HG03097 (cell line): ENCODE measurements at regions not wholly inside any gene's neighbourhood (a gene's known extent, or its start where the extent isn't known, plus 50 kb on each side); places are given as distances from the start of the nearest gene placed in this dataset.
"Not testable (repeated sequence)": the region's sequence is repeated elsewhere in the genome, so short reads cannot be mapped to it uniquely, and the experiment has no call there.

Experiments
- ATAC-seq: cut with Tn5 transposase; IDR thresholded peaks from one replicate; pipeline ENCODE4 v1.9.1; 2021; ENCODE audit not compliant: unreplicated experiment, low FRiP score

DNA sequence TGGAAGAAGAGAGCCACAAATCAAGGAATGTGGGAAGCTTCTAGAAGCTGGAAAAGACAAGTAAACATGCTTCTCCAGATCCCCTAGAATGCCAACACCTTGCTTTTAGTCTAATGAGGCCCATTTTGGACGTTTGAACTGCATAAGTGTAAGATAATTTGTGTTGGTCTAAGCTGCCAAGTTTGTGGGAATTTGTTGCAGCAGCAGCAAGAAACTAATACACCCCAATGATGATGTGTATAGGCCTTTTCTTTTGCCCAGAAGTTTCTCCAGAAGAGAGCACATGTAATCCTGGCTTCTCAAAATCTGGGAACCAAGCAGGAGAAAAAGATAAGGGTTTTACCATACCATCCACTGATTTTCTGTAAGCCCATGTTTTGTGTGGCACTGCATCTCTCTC, 96.1 kb upstream of the DPT start:
- no peak for ATAC-seq

DNA sequence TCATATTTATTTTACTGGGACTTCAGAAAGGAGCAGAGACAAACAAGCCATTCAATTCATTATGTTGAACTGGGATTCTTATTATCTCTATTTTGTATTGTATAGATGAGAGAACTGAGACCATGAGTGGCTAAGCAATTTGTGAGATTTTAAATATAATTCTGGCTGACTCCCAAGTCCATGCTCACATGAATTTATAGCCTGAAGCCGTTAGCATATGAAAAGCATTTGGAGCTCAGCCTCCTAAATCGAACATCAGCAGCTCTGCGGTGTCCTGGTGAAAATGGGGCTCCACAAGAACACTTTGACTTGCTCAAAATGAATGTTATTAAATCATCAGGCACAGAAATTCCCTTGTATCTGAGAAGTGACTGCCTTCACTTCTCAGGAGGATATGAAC, 96.8 kb upstream of the DPT start:
- ATAC-seq, result no peak

DNA sequence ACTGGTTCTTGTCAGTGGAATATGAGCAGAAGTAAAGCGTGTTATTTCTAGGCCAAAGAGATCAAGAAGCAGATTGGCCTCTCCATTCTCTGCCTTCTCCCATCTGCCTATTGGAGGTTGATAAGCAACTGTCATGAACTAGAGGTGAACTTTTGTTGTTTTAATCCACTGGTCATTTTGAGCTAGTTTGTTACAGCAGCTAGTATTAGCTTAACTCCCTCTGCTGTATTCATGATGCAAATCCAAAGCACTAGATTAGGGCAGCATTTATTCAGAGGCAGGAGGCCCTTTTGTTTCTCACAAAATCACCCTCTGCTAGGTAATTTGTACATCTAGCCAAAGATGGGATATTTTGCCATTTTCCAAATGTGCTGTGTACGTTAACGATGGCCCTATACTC, 97.3 kb upstream of the DPT start:
- ATAC-seq, result no peak

DNA sequence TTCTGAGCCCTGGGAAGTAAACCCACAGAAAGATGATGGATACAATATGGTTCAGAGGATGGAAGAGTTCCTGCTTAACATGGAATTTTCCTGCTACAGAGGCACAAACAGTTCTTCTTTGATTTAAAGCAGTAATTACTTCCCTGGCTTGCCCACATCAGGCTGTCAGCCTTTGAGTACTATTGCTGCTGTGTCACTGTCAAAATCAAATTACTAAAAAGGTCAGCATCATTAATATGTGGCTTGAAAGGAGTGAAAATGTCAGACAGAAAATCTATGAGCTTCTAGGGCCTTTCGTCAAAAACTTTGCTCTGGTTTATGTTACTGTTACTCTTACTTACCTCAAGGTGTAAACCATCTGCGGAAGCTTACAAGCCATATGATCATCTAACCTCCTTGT, 98.6 kb upstream of the DPT start:
- ATAC-seq, result no peak

DNA sequence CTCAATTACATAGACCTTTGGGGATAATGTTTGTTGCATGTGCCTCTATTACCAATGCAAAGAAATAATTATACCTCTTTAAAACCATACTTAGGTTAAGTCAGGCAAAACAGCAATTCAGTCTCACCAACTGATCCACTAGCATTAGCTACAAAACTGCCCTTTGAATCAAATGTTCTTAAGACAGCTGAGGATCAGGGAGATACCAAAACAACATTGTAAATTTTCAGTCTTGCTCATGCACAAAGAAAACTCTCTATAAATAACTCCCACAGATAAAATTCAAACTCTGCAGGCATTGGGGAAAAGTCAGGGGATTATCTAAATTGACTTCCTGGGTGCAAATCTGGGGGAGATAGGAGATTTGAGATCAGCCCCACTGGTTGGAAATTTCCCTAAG, 100.9 kb upstream of the DPT start:
- ATAC-seq, result no peak

DNA sequence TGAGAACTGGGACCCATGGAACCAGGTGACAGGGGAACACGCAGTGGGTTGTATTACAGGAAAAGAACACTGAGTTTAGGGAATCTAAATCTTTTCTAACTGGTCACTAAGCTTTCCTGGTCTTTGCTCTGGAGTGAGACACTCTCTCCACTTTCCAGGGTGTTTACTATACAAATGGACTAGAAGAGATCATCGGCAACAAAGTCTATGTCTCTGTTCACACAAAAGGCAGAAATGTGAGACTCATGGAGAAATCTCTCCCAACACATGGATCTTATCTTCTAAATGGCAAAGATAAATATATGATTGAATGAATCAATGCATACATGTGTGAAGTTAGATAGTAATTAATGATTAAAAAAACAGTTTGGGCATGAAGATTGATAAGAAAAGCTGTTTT, 101.6 kb upstream of the DPT start:
- no peak for ATAC-seq

DNA sequence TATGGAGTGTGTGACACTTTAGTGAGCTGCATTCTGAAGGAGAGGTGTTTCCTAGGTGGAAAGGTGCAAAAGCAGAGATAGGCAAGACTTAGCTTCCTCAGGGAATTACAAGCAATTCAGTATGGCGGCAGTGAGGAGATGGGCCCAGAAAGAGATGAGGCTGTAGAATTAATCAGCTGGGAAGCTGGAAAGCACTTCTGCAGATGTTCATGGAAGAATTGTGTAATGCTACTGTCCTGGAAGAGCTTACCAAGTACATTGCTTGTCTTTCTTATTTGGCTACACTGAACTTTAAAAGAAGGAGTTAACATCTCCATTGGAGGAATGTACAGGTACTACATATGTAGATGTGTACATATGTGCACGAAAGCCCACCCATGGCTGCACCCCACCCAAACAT, 103.7 kb upstream of the DPT start:
- no peak for ATAC-seq

DNA sequence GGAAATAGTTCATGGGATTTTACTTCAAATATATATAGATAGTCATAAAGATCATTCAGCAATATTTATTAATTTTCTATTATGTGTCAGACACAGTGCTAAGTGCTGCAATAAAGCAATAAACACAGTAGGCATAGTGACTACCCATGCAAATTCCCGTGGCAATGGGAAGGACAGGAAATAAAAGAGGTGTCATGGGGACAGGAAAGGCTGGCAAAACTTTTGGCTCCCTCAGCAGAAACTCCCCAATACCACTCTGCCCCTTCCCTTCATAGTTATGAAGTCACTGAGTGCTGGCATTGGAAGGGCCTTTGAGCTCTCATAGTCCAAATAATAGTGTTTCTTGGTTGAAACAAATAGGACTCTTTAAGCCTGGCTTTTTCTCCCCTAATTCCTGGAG, 104.4 kb upstream of the DPT start:
- ATAC-seq, result no peak

DNA sequence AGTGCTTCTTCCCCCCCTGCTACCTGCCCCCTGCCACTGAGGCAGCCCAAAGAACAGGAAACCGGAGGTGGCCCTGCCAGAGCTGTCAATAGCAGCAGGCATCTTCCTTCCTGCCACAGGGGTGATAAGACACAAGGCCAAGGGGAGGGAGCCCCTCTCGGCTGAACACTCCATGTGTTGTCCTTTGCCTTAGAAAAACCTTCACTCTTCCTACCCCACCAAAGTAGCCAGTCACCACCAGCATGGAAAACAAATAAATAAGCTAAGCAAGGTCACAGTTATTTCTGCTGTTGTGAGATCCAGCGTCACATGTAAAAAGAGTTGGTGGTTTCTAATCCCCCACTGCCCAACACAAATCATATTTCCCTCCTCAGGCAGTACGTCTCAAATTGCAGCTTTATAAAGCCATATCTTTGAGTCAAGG, 104.8 kb upstream of the DPT start:
- ATAC-seq, result no peak

DNA sequence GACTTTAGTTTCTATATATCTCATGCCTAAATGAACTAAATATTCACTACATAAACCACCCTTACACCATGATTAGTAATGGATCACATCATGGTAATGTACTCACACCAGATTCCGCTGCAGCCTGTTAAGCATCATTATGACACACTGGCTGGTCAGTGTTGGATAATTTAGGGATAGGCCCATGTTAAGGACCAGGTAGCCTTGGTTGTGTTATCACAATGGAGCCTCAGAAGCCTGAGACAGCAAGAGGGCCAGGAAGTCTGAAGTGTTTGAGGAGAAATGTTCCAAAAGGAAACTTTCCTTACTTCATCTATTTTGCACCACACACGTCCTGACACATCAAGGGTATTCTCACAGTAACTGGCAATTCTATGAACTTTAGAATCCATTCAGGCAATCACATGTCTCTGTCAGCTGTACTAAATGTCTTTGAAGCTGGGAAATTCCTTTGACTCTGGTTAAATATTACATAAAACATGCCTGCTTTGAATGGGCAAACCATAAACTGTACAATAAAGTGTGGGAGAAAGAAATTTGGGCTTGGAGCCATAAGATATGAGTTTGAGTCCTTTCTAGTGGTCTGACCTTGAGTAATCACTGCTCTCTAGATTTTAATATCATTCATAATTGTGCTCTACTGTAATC, 105.3 kb upstream of the DPT start:
- no peak for ATAC-seq

DNA sequence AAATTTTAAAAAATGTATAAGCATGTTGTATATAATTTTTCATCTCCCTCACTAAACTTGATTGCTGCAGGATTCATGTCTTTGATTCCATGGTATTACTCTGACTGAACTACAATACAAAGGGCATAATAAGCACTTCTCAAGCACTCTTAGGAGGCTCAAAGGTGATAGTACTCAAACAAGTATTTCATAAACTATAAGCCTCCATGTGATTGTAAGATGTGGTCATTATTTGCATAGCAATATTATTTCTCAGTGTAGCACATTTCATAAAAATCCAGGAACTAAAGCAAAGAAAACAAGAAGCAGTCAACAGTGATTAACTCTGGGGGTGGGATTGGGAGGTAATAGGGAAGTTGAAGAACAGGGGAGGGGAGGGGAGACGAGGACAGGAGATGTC, 106.2 kb upstream of the DPT start:
- no peak for ATAC-seq

DNA sequence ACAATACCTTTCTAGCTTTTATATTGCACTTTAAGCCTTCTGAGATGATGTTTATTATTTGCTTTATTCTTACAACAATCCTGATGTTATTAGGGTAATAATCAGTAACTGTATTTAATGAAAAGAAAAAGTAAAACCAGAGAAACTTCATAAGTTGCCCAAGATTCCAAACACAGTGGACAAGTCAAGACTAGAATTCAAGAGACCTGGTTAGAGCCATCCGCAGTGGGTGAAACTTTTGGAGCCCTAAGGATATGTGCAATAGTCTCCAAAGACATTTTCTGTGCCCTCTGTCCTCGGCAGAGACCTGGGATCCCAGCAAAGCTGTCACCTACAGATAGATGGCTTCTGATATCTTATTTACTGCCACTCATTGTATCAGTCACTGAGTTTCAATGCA, 106.8 kb upstream of the DPT start:
- no peak for ATAC-seq

DNA sequence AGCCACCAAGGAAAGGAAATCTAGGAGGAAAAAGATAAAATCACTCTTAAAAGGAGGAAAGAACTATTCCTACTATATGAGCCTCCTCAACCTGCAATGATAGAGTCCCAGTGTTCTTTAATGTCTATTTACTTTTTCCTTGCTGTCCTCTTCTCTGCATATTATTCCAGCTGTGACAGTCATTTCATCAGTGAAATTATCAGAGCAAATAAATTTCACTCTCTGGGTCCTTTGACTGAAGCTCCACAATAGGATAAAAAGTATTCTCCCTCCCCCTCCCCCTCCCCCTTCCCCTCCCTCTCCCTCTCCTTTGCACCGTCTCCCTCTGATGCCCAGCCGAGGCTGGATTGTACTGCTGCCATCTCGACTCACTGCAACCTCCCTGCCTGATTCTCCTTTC, 107.5 kb upstream of the DPT start:
- ATAC-seq, result no peak

DNA sequence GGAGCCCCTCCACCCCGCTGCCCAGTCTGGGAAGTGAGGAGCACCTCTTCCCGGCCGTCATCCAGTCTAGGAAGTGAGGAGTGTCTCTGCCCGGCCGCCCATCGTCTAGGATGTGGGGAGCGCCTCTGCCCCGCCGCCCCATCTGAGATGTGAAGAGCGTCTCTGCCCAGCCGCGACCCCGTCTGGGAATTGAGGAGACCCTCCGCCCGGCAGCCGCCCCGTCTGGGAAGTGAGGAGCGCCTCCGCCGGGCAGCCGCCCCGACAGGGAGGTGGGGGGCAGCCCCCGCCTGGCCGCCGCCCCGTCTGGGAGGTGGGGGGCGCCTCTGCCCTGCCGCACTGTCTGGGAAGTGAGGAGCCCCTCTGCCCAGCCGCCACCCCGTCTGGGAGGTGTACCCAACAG, 108.2 kb upstream of the DPT start:
- not testable (repeated sequence) for ATAC-seq

DNA sequence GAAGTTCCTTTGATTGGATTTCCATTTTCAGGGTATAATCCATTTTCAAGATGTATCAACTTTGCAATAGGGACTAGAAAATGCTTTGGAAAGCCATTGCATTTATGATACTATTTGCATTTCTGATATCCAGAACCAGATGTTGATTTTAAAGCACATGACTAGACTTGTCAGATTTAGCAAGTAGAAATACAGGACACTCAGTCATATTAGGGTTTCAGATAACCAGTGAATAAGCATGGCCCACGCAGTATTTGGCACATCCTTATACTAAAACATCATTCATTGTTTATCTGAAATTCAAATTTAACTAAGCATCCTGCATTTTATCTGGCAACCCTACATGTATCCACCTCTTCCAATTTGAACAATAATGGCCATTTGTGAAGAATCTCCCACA, 113.3 kb upstream of the DPT start:
- no peak for ATAC-seq

DNA sequence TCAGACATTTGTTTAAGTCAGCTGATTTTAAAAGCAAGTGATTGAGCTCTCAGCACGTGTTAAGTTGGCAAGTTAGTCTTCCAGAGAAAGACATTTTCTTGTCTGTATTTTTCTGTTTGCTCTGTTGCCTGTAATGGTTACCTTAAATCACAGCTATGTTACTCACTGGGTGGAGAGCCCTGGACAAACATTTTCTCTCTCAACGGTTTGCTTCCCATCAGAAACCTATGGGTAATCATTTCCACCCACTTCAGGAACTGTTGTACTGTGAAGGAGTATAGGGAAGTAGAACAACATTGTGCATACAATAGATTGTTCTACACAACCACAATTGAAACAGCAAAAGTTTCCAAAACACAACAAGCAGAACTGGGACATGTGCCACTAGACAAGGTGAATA, 113.9 kb upstream of the DPT start:
- no peak for ATAC-seq

DNA sequence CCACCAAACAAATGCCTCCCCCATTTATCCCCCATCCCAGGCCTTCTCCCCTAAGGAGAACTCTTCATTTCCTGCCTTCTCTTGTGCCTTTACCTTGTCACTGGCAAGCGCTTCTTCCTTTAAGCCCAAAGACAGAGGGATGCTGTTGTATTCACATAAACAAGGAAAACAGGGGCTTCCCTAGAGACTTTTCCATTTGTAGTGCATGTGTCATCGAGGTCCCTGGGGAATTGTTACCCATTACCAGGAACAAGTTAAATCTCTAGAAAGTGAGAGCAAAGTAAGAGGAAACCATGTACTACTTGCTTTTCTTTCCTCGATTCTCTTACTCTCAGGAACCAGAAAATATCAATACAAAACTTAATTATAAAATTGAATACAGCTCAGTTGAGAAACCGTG, 114.4 kb upstream of the DPT start:
- no peak for ATAC-seq

DNA sequence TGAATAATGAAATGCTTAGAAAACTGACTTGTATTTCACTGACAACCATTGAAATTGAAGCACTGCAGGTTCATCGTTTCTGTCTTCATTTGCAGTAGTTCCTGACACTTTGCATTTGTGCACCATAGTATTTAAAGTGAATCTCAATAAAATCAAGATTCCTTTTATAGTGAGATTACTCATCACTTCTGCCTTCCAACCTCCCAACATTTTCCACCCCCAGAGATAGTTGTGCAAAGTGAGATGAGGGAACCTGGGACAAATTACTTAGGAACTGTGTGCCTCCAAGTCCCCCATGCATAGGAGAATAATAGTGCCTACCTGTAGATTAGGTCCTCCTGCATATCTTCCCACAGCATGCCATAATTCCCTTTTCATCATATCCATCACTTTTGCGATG, 114.9 kb upstream of the DPT start:
- ATAC-seq, result no peak

DNA sequence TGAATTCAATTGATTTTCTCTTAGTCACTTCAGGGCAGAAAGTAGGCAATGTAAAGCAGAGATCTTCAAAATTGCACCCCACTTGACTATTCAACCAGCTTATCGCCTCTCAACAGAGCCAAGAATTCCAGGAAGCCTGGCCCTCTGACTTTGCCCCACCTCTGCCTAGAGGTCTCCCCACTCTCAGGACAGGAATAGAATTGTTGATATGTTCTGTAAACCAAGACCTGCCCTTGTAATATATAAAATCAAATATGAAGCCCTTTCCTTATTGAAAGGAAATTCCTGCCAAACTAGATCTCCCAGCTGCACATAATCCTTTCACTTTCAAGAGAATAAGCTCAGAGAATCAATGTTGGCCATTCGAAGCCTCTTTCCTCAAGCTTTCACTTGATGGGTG, 116.1 kb upstream of the DPT start:
- ATAC-seq, result no peak

DNA sequence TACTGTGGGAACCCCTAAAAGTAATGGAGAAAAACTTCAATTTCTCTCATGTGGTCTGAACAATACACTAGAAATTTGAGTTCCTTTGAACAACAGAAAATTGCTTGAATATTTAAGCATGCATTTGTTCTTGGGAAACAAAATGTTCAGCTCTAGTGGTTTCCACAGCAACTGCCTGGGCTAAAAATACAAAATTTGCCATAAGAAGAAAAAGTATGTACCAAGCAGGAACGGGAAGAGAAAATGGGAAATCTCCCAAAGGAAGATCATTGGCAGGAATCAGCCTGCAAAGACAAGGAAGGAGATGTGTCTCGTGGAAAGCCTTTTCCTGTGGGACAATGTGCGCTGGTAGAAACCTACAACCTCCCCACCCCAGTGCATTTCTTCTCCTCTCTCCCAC, 119.0 kb upstream of the DPT start:
- ATAC-seq, result no peak

DNA sequence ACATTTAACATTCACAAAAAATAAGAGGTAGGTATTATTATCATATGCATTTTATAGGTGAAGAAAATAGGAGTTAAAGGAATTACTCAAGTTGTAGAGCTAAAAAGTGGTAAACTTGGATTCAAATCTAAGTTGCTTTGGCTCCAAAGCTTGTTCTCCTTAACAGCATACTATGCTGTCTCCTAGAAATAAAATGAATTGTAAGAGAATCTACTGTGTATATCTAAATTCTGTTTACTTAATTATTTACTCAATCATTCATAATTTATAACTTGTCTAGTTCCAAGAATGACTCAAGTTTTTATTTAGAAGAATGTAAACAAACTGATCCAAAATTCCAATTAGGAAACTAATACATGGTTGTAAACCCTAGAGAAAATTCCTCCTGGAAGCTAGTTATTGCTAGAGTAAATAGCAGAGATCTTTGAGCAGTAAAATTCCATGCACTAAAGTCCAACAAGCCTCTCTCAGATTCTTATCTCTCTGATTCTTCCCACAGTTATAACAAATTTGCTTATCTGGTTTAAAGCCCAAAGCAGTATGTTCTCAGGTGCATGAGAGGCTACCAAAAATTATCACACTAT, 132.5 kb upstream of the DPT start:
- no peak for ATAC-seq

DNA sequence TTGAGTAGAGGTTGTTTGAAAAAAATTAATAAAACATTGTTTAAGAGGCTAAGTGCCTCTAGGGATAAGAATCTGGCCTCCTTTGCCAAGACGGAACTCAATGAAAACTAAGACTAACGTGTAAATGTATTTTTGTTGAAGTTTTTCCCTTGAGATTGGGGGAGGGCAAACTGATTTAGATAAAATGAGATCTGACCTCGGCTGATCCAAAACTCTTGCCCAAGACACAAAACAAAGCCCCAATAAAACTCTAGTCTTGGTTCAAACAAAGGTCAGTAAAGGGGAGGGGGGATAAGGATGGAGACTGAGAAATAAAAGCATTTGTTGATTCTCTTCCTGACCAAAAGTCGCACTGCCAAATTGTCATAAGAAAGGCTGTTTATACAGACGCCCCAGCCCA, 134.8 kb upstream of the DPT start:
- ATAC-seq, result no peak

DNA sequence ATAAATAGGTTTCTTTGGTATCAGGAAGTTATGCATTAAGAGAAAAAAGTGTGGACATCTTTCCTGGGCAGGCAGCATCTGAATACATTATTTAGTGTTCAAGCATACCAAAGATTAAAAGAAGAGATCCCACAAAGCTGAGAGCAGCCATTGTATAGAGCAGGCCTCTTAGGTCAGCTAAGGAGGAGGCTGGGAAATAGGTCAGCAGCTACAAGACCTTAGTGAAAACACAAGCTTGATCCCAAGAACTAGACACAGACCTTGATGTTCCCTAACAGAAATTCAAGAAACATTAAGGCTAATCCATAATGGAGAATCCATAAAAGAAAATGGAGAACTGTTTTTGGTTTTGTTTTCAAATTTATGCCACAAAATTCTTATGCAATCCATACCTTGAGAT, 135.3 kb upstream of the DPT start:
- ATAC-seq, result no peak
